Caki2 (cell line): ENCODE measurements at regions not wholly inside any gene's neighbourhood (a gene's known extent, or its start where the extent isn't known, plus 50 kb on each side); places are given as distances from the start of the nearest gene placed in this dataset.
"Not testable (repeated sequence)": the region's sequence is repeated elsewhere in the genome, so short reads cannot be mapped to it uniquely, and the experiment has no call there.

ENCODE experiments used
- DNase-seq: peaks from one replicate; pipeline ENCODE4 v3.0.0-alpha.2; 2015; ENCODE audit warnings: low read depth
- in situ Hi-C: cut with HindIII; loops from 2 replicates; pipeline ENCODE4 v1.10.0; 2016; ENCODE audit warnings: low sequenced_read_pairs, low pct_unique_long_range_greater_than_20kb, mixed read lengths

- in situ Hi-C loops: no loop called here
Measured at GRCh38 chr19:28066988-28067387, 1146.0 kb downstream of the UQCRFS1 start.

GRCh38 chr19:28066161-28066560 lies 1146.8 kb downstream of the UQCRFS1 start:
- DNase-seq: no peak
- in situ Hi-C loops: no loop called here

More at GRCh38 chr19:28066988-28067387, 1146.0 kb downstream of the UQCRFS1 start:
- DNase-seq: no peak

- DNase-seq: no peak
- in situ Hi-C loops: no loop called here
Measured at GRCh38 chr19:28065026-28065425, 1147.9 kb downstream of the UQCRFS1 start.

GRCh38 chr19:28063702-28064101 lies 1149.2 kb downstream of the UQCRFS1 start:
- in situ Hi-C loops: no loop called here
- DNase-seq: no peak

- in situ Hi-C loops: no loop called here
- DNase-seq: no peak
Measured at GRCh38 chr19:28061111-28061510, 1151.8 kb downstream of the UQCRFS1 start.

DNA sequence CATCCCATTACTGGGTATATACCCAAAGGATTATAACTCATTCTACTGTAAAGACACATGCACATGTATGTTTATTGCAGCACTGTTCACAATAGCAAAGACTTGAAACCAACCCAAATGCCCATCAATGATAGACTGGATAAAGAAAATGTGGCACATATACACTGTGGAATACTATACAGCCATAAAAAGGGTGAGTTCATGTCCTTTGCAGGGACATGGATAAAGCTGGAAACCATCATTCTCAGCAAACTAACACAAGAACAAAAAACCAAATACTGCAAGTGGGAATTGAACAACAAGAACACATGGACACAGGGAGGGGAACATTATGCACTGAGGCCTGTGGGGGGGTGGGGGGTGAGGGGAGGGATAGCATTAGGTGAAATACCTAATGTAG lies 1155.9 kb downstream of the UQCRFS1 start:
- not testable (repeated sequence) for DNase-seq

DNA sequence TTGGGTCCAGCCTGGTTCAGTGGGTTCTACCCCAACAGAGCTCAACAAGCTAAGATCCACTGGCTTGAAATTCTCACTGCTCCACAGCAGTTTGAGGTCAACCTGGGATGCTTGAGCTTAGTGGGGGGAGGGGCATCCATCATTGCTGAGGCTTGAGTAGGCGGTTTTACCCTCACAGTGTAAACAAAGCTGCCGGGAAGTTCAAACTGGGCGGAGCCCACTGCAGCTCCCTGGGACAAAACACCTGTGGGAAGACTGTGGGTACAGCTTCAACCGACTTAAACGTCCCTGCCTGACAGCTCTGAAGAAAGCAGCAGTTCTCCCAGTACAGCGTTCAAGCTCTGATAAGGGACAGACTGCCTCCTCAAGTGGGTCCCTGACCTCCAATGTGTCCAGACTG lies 1161.9 kb downstream of the UQCRFS1 start:
- in situ Hi-C loops: no loop called here
- DNase-seq: no peak

More for the DNA sequence above, 1155.9 kb downstream of the UQCRFS1 start:
- in situ Hi-C loops: not testable (repeated sequence)

- in situ Hi-C loops: no loop called here
- DNase-seq: no peak
Measured at GRCh38 chr19:28049875-28050274, 1163.1 kb downstream of the UQCRFS1 start.

DNA sequence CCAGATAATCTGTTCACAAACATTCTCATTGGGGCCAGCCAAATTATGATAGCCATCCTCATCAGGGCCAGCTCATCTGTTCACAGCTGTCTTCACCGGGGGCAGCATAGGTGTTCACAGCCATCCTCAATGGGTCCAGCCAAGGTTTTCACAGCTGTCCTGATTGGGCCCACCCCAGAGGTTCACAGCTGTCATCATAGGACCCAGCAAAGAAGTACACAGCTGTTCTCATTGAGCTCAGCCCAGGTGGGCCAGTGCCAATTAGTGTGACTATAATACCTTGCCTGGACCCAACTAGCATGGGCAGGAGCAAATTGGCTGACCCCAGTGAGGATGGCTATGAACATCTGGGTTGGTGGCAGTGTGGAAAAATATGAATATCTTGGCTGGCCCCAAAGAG lies 1166.0 kb downstream of the UQCRFS1 start:
- DNase-seq: no peak
- in situ Hi-C loops: no loop called here

DNA sequence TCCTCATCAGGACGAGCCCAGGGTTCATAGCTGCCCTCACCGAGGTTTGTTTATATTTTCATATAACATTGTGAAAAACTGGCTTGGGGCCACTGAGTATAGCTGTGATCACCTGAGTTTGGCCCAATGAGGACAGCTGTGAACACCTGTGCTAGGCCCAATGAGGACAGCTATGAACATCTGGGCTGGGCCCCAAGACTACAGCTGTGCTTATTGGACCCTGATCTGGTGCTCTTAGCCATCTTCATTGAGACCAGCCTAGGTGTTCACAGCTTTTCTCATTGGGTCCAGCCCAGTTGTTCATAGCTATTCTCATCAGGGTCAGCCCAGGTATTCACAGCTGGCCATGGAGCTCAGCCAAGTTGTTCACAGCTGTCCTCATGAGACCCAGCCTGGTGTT lies 1167.3 kb downstream of the UQCRFS1 start:
- in situ Hi-C loops: no loop called here
- DNase-seq: no peak

- DNase-seq: no peak
Measured at GRCh38 chr19:28044477-28044876, 1168.5 kb downstream of the UQCRFS1 start.

GRCh38 chr19:28042516-28042915 lies 1170.4 kb downstream of the UQCRFS1 start:
- no peak for DNase-seq
- in situ Hi-C loops: no loop called here

More at GRCh38 chr19:28044477-28044876, 1168.5 kb downstream of the UQCRFS1 start:
- in situ Hi-C loops: no loop called here

- peak; percentile 14 for DNase-seq
- in situ Hi-C loops: no loop called here
Measured at GRCh38 chr19:28039677-28040381, 1173.1 kb downstream of the UQCRFS1 start.

GRCh38 chr19:28037186-28037585 lies 1175.8 kb downstream of the UQCRFS1 start:
- in situ Hi-C loops: no loop called here
- DNase-seq: no peak

GRCh38 chr19:28036486-28036885 lies 1176.5 kb downstream of the UQCRFS1 start:
- no peak for DNase-seq
- in situ Hi-C loops: no loop called here

DNA sequence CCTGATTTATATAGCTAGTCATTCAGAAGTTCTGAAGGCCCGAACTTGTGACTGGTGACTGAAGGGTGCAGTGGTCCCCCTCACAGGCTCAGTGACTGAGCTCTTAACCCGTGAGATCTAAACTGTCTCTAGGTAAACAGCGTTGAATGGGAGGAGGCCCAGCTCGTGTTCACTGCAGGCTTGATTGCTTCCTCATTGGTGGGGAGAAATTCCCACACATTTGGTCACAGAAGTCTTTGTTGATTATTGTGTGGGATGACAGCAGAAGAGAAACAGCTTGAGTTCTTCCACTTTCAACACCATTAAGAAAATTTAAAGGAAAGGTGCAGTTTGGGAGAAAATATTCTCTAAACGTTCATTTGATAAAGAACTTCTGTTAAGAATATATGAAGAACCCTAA lies 1178.0 kb downstream of the UQCRFS1 start:
- in situ Hi-C loops: no loop called here

GRCh38 chr19:28028881-28029444 lies 1184.0 kb downstream of the UQCRFS1 start:
- no peak for DNase-seq
- in situ Hi-C loops: no loop called here

More for the DNA sequence above, 1178.0 kb downstream of the UQCRFS1 start:
- no peak for DNase-seq

DNA sequence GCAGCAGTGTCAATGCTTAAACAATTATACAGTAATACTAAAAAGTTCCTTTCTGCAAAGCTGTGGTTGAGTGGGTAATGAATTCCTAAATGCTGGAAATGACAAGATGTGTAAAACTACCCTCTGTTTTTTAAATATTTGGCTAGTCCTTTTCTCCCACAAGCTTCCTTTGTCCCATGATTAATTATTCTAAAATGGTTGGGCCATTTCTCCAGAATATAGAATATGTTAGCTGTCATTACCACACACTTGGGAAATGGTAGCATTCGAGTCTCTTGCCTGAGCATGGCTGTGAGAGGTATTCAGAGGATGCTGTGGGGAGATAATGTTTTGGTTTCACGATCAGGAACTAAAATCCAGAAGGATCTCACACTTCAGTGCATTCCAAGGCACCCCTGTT lies 1185.8 kb downstream of the UQCRFS1 start:
- DNase-seq: no peak
- in situ Hi-C loops: no loop called here

- DNase-seq: peak; percentile 45
- in situ Hi-C loops: no loop called here
Measured at GRCh38 chr19:28026636-28027035, 1186.3 kb downstream of the UQCRFS1 start.

DNA sequence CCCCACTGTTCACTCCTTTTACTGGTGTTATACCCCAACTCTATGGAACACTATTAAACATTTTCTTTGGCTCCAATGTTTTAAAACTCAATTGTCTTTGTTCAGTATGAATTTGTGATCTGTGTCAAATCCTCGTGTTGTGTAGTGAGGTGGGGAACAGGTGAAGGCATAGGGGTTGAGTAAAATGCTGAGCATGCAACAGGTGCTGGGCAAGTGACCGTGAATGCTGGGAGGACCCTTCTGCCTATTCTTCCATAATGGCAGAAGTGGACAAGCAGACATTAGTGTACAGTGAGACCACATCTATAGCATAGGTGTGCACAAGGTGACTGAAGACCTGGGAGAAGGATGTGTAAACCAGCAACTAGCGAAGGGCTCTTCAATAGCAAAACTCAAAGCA lies 1188.0 kb downstream of the UQCRFS1 start:
- DNase-seq: no peak
- in situ Hi-C loops: no loop called here
